OCI-LY1 (cell line): ENCODE measurements at regions not wholly inside any gene's neighbourhood (a gene's known extent, or its start where the extent isn't known, plus 50 kb on each side); places are given as distances from the start of the nearest gene placed in this dataset.

Experiments used
- H2AFZ ChIP-seq: fragments of 200-600 bp; sonication (generic), shearing (Covaris generic); 2 replicates; pipeline ENCODE4 v1.6.0; 2014; ENCODE audit warnings: antibody characterized with exemption, mild to moderate bottlenecking, low read length
- H3F3A ChIP-seq: fragments of 200-600 bp; sonication (generic), shearing (Covaris generic); 2 replicates; pipeline ENCODE4 v1.6.0; 2014; ENCODE audit warnings: mild to moderate bottlenecking, antibody characterized with exemption, low read length, moderate library complexity; ENCODE audit not compliant: insufficient read depth
- H3K27ac ChIP-seq: fragments of 200-600 bp; sonication (generic); 2 replicates; pipeline ENCODE4 v1.5.1; 2014; ENCODE audit warnings: low read length, mixed run types, mild to moderate bottlenecking, low read depth; ENCODE audit not compliant: poor library complexity, severe bottlenecking
- H3K27me3 ChIP-seq: fragments of 200-600 bp; sonication (generic); 2 replicates; pipeline ENCODE4 v1.6.0; 2014; ENCODE audit warnings: antibody characterized with exemption, mild to moderate bottlenecking, low read length, moderate library complexity; ENCODE audit not compliant: insufficient read depth
- H3K36me3 ChIP-seq: fragments of 200-600 bp; sonication (generic); 2 replicates; pipeline ENCODE4 v1.6.1; 2014; ENCODE audit warnings: mild to moderate bottlenecking, antibody characterized with exemption, low read length, moderate library complexity, mixed read lengths; ENCODE audit not compliant: insufficient read depth
- H3K4me1 ChIP-seq: fragments of 200-600 bp; sonication (generic); 2 replicates; pipeline ENCODE4 v1.5.1; 2014; ENCODE audit warnings: mild to moderate bottlenecking, low read length, moderate library complexity; ENCODE audit not compliant: insufficient read depth, severe bottlenecking
- H3K4me2 ChIP-seq: fragments of 200-600 bp; sonication (generic), shearing (Covaris generic); 2 replicates; pipeline ENCODE4 v1.6.1; 2014; ENCODE audit warnings: low read length
- H3K4me3 ChIP-seq: fragments of 200-600 bp; sonication (generic); 2 replicates; pipeline ENCODE4 v1.5.1; 2014; ENCODE audit warnings: low read length, low read depth, mild to moderate bottlenecking, mixed read lengths; ENCODE audit not compliant: poor library complexity, severe bottlenecking
- H3K79me2 ChIP-seq: fragments of 200-600 bp; shearing (Covaris generic); 2 replicates; pipeline ENCODE4 v1.6.1; 2016; ENCODE audit warnings: mixed run types, low read length, mixed read lengths; ENCODE audit not compliant: insufficient read depth
- H3K9ac ChIP-seq: fragments of 200-600 bp; sonication (generic), shearing (Covaris generic); 2 replicates; pipeline ENCODE4 v1.6.1; 2014; ENCODE audit warnings: mild to moderate bottlenecking, low read length, mixed read lengths
- H3K9me2 ChIP-seq: fragments of 200-600 bp; sonication (generic), shearing (Covaris generic); 2 replicates; pipeline ENCODE4 v1.6.1; 2014; ENCODE audit warnings: low read depth, mild to moderate bottlenecking, low read length, mixed read lengths
- H3K9me3 ChIP-seq: fragments of 200-600 bp; shearing (Covaris generic); 2 replicates; pipeline ENCODE4 v1.6.1; 2014; ENCODE audit warnings: low read length, mixed read lengths
- H4K20me1 ChIP-seq: fragments of 200-600 bp; sonication (generic), shearing (Covaris generic); 2 replicates; pipeline ENCODE4 v1.6.0; 2016; ENCODE audit warnings: mild to moderate bottlenecking, low read length; ENCODE audit not compliant: insufficient read depth
- EZH2 ChIP-seq: fragments of 200-600 bp; sonication (generic), shearing (Covaris generic); IDR thresholded peaks from 2 replicates; pipeline ENCODE4 v1.8.0; 2017; ENCODE audit warnings: borderline replicate concordance, mixed run types, mild to moderate bottlenecking, antibody characterized with exemption, low read length, moderate library complexity, mixed read lengths
- TF ChIP-seq, protein P1 (sequence below): fragments of 200-600 bp; sonication (generic), shearing (Covaris generic); IDR thresholded peaks from 2 replicates; pipeline ENCODE4 v1.5.1; 2017; ENCODE audit warnings: mild to moderate bottlenecking, antibody characterized with exemption, low read length, moderate library complexity, mixed read lengths

- no peaks in the 10 kb centered on the region for H3F3A ChIP-seq
- H3K4me2 ChIP-seq, result no peak overlapping the region
- no peak overlapping the region for H2AFZ ChIP-seq
- no peak overlapping the region for H3K4me3 ChIP-seq
- no peak overlapping the region for H3K9ac ChIP-seq
- no peaks in the 10 kb centered on the region for H3K36me3 ChIP-seq
- no peak overlapping the region for H3K27ac ChIP-seq
- no peaks in the 10 kb centered on the region for H3K79me2 ChIP-seq
- H3K27me3 ChIP-seq, result no peaks in the 10 kb centered on the region
- no peaks in the 10 kb centered on the region for H3K9me3 ChIP-seq
- no peaks in the 10 kb centered on the region for H3K9me2 ChIP-seq
- no peak for TF ChIP-seq EZH2
- TF ChIP-seq, protein P1, sequence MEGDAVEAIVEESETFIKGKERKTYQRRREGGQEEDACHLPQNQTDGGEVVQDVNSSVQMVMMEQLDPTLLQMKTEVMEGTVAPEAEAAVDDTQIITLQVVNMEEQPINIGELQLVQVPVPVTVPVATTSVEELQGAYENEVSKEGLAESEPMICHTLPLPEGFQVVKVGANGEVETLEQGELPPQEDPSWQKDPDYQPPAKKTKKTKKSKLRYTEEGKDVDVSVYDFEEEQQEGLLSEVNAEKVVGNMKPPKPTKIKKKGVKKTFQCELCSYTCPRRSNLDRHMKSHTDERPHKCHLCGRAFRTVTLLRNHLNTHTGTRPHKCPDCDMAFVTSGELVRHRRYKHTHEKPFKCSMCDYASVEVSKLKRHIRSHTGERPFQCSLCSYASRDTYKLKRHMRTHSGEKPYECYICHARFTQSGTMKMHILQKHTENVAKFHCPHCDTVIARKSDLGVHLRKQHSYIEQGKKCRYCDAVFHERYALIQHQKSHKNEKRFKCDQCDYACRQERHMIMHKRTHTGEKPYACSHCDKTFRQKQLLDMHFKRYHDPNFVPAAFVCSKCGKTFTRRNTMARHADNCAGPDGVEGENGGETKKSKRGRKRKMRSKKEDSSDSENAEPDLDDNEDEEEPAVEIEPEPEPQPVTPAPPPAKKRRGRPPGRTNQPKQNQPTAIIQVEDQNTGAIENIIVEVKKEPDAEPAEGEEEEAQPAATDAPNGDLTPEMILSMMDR, result no peak
- no peaks in the 10 kb centered on the region for H3K4me1 ChIP-seq
- no peaks in the 10 kb centered on the region for H4K20me1 ChIP-seq
These were observed 527.4 kb downstream of the RNF144A start for GRCh38 chr2:7444626-7445025.

GRCh38 chr2:7448578-7449264, 531.5 kb downstream of the RNF144A start:
- no peaks in the 10 kb centered on the region for H4K20me1 ChIP-seq
- no peaks in the 10 kb centered on the region for H3K9me2 ChIP-seq
- H3K27ac ChIP-seq, result no peak overlapping the region
- no peaks in the 10 kb centered on the region for H3F3A ChIP-seq
- H2AFZ ChIP-seq, result no peak overlapping the region
- no peaks in the 10 kb centered on the region for H3K79me2 ChIP-seq
- H3K9ac ChIP-seq, result no peak overlapping the region
- H3K27me3 ChIP-seq, result no peaks in the 10 kb centered on the region
- no peaks in the 10 kb centered on the region for H3K9me3 ChIP-seq
- no peaks in the 10 kb centered on the region for H3K4me1 ChIP-seq
- TF ChIP-seq, protein P1, result no peak
- TF ChIP-seq EZH2, result no peak
- no peak overlapping the region for H3K4me3 ChIP-seq
- no peaks in the 10 kb centered on the region for H3K36me3 ChIP-seq
- no peak overlapping the region for H3K4me2 ChIP-seq

GRCh38 chr2:7449298-7449697, 532.1 kb downstream of the RNF144A start:
- Histone ChIP-seq H3K9me3 (no peaks in the 10 kb centered on the region), H4K20me1 (no peaks in the 10 kb centered on the region), H3K27ac (no peak overlapping the region), H3K9ac (no peak overlapping the region), H3K9me2 (no peaks in the 10 kb centered on the region), H3K4me2 (no peak overlapping the region), H3K79me2 (no peaks in the 10 kb centered on the region), H3K4me3 (no peak overlapping the region), H3F3A (no peaks in the 10 kb centered on the region), H3K4me1 (no peaks in the 10 kb centered on the region), H3K27me3 (no peaks in the 10 kb centered on the region), H3K36me3 (no peaks in the 10 kb centered on the region), H2AFZ (no peak overlapping the region)
- TF ChIP-seq, protein P1, result no peak
- TF ChIP-seq EZH2, result no peak
